ENCODE measurements at regions not wholly inside any gene's neighbourhood (a gene's known extent, or its start where the extent isn't known, plus 50 kb on each side); places are given as distances from the start of the nearest gene placed in this dataset.

GRCh38 chr13:31649766-31650165 is 89.6 kb upstream of the RXFP2 start:
- no peak for DNase-seq (ENCODE audit: low read depth)
- no peak overlapping the region for H3K4me3 ChIP-seq (ENCODE audit: low read depth, low read length)
- no peak for TF ChIP-seq CTCF (IDR thresholded peaks at IDR 0.05; ENCODE audit: insufficient read depth, low read depth, low read length, missing control alignments)

GRCh38 chr13:31653730-31654129 is 85.6 kb upstream of the RXFP2 start:
- no peak for TF ChIP-seq CTCF (IDR thresholded peaks at IDR 0.05; ENCODE audit: insufficient read depth, low read depth, low read length, missing control alignments)
- no peak for DNase-seq (ENCODE audit: low read depth)
- no peak overlapping the region for H3K4me3 ChIP-seq (ENCODE audit: low read depth, low read length)

- TF ChIP-seq CTCF (IDR thresholded peaks at IDR 0.05; ENCODE audit: insufficient read depth, low read depth, low read length, missing control alignments), result no peak
- no peak overlapping the region for H3K4me3 ChIP-seq (ENCODE audit: low read depth, low read length)
- DNase-seq (ENCODE audit: low read depth), result no peak
Observed at GRCh38 chr13:31663880-31664585, 75.3 kb upstream of the RXFP2 start.

- no peak for TF ChIP-seq CTCF (IDR thresholded peaks at IDR 0.05; ENCODE audit: insufficient read depth, low read depth, low read length, missing control alignments)
- DNase-seq (ENCODE audit: low read depth), result no peak
- no peak overlapping the region for H3K4me3 ChIP-seq (ENCODE audit: low read depth, low read length)
Observed at GRCh38 chr13:31670831-31671617, 68.3 kb upstream of the RXFP2 start.

- no peak for DNase-seq (ENCODE audit: low read depth)
- TF ChIP-seq CTCF (IDR thresholded peaks at IDR 0.05; ENCODE audit: insufficient read depth, low read depth, low read length, missing control alignments), result no peak
- no peak overlapping the region for H3K4me3 ChIP-seq (ENCODE audit: low read depth, low read length)
Observed at GRCh38 chr13:31674051-31674450, 65.3 kb upstream of the RXFP2 start.

- no peak for DNase-seq (ENCODE audit: low read depth)
- no peak for TF ChIP-seq CTCF (IDR thresholded peaks at IDR 0.05; ENCODE audit: insufficient read depth, low read depth, low read length, missing control alignments)
- H3K4me3 ChIP-seq (ENCODE audit: low read depth, low read length), result no peak overlapping the region
Observed at GRCh38 chr13:31675440-31675953, 63.8 kb upstream of the RXFP2 start.

Data from GM12865 (cell line).